SK-N-SH treated with all-trans-retinoic acid at 6 μM for 48 hours (cell line): ENCODE measurements at regions not wholly inside any gene's neighbourhood (a gene's known extent, or its start where the extent isn't known, plus 50 kb on each side); places are given as distances from the start of the nearest gene placed in this dataset.

Source experiments
- ESRRG ChIP-seq: fragments of 250-450 bp; sonication (Bioruptor Pico); IDR thresholded peaks from 2 replicates; pipeline ENCODE4 v1.6.1; 2021; ENCODE audit warnings: mild to moderate bottlenecking
- PATZ1 ChIP-seq: fragments of 250-450 bp; sonication (Bioruptor Pico); IDR thresholded peaks from 2 replicates; pipeline ENCODE4 v1.8.0; 2020; ENCODE audit warnings: mild to moderate bottlenecking, moderate library complexity, borderline replicate concordance
- PPARA ChIP-seq: fragments of 250-450 bp; sonication (Bioruptor Pico); IDR thresholded peaks from 2 replicates; pipeline ENCODE4 v1.5.0; 2020; ENCODE audit warnings: mild to moderate bottlenecking, borderline replicate concordance
- SNAI2 ChIP-seq: fragments of 250-450 bp; sonication (Bioruptor Pico); IDR thresholded peaks from 2 replicates; pipeline ENCODE4 v1.5.0; 2020; ENCODE audit warnings: mild to moderate bottlenecking, moderate library complexity
- TCF4 ChIP-seq: fragments of 250-450 bp; sonication (Bioruptor Pico); IDR thresholded peaks from 2 replicates; pipeline ENCODE4 v1.8.0; 2021; ENCODE audit warnings: mild to moderate bottlenecking, moderate library complexity, borderline replicate concordance
- ZFP3 ChIP-seq: fragments of 250-450 bp; sonication (Bioruptor Pico); IDR thresholded peaks from 2 replicates; pipeline ENCODE4 v1.5.0; 2020; ENCODE audit warnings: mild to moderate bottlenecking, moderate library complexity
- ZFP30 ChIP-seq: fragments of 450-650 bp; formaldehyde crosslinking; IDR thresholded peaks from 2 replicates; pipeline ENCODE4 v1.5.0; 2022; ENCODE audit warnings: mild to moderate bottlenecking, moderate library complexity
- ZNF565 ChIP-seq: fragments of 450-650 bp; formaldehyde crosslinking; conservative IDR thresholded peaks from 2 replicates; pipeline ENCODE4 v1.5.0; 2020; ENCODE audit warnings: low read depth, mild to moderate bottlenecking, moderate library complexity
- ZNF8 ChIP-seq: fragments of 450-650 bp; formaldehyde crosslinking; IDR thresholded peaks from 2 replicates; pipeline ENCODE4 v1.5.0; 2020; ENCODE audit warnings: mild to moderate bottlenecking, moderate library complexity
- TF ChIP-seq, protein P1 (sequence below): fragments of 250-450 bp; sonication (Bioruptor Pico); IDR thresholded peaks from 2 replicates; pipeline ENCODE4 v1.5.1; 2020; ENCODE audit warnings: low read depth, mild to moderate bottlenecking, moderate library complexity
- TF ChIP-seq, protein P2 (sequence below): fragments of 250-450 bp; sonication (Bioruptor Pico); IDR thresholded peaks from 2 replicates; pipeline ENCODE4 v1.5.1; 2021; ENCODE audit warnings: mild to moderate bottlenecking, moderate library complexity

DNA sequence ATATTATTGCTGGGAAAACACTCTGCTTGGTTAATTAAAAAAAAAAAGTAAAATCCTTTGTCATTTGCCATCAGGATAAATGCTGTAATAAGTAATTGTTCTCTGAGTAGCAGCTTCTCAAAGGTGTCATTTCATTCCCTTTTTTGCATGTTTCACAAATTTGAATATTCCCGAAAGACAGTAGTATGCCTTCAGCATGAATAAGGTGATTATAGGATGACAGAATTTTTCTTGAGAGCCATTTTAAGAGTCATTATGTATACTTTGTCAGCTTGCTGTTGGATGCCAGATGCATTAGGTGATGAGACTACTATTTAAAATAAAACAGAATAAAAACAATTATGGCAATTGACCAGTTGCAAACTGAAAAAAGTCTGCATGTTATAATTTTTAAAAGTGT lies 200.7 kb downstream of the HDGFL1 start:
- TF ChIP-seq PATZ1 (CRISPR knock-in tag) (no peak), ZNF8 (CRISPR knock-in tag) (no peak), ESRRG (no peak), SNAI2 (CRISPR knock-in tag) (no peak), ZNF565 (CRISPR knock-in tag) (no peak), ZFP30 (CRISPR knock-in tag) (no peak), ZFP3 (CRISPR knock-in tag) (no peak), PPARA (CRISPR knock-in tag) (no peak), TCF4 (CRISPR knock-in tag) (no peak)
- TF ChIP-seq, protein P1, sequence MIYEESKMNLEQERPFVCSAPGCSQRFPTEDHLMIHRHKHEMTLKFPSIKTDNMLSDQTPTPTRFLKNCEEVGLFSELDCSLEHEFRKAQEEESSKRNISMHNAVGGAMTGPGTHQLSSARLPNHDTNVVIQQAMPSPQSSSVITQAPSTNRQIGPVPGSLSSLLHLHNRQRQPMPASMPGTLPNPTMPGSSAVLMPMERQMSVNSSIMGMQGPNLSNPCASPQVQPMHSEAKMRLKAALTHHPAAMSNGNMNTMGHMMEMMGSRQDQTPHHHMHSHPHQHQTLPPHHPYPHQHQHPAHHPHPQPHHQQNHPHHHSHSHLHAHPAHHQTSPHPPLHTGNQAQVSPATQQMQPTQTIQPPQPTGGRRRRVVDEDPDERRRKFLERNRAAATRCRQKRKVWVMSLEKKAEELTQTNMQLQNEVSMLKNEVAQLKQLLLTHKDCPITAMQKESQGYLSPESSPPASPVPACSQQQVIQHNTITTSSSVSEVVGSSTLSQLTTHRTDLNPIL (CRISPR knock-in tag), result no peak
- TF ChIP-seq, protein P2, sequence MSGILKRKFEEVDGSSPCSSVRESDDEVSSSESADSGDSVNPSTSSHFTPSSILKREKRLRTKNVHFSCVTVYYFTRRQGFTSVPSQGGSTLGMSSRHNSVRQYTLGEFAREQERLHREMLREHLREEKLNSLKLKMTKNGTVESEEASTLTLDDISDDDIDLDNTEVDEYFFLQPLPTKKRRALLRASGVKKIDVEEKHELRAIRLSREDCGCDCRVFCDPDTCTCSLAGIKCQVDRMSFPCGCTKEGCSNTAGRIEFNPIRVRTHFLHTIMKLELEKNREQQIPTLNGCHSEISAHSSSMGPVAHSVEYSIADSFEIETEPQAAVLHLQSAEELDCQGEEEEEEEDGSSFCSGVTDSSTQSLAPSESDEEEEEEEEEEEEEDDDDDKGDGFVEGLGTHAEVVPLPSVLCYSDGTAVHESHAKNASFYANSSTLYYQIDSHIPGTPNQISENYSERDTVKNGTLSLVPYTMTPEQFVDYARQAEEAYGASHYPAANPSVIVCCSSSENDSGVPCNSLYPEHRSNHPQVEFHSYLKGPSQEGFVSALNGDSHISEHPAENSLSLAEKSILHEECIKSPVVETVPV (CRISPR knock-in tag), result no peak
